GM21717 (cell line): ENCODE measurements at regions not wholly inside any gene's neighbourhood (a gene's known extent, or its start where the extent isn't known, plus 50 kb on each side); places are given as distances from the start of the nearest gene placed in this dataset.
"Not testable (repeated sequence)": the region's sequence is repeated elsewhere in the genome, so short reads cannot be mapped to it uniquely, and the experiment has no call there.

Experiments used
- ATAC-seq: cut with Tn5 transposase; IDR thresholded peaks from one replicate; pipeline ENCODE4 v1.9.1; 2021; ENCODE audit warnings: mild to moderate bottlenecking, moderate library complexity; ENCODE audit not compliant: unreplicated experiment

DNA sequence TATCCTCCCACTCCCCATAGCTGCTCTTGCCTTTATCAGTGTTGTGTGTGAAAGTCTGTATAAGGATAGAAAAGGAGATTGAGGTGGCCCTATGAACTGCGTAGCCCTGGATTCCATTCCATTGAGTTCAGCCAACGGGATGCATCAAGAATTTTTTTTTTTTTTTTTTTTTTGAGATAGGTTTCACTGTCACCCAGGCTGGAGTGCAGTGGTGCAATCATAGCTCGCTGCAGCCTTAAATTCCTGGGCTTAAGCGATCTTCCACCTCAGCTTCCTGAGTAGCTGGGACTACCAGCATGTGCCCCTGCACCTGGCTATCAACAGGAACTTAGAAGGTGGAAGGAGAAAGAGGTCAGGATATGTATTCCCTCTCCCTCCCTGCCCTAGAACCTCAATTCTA, 187.2 kb upstream of the SPRY1 start:
- ATAC-seq: no peak

DNA sequence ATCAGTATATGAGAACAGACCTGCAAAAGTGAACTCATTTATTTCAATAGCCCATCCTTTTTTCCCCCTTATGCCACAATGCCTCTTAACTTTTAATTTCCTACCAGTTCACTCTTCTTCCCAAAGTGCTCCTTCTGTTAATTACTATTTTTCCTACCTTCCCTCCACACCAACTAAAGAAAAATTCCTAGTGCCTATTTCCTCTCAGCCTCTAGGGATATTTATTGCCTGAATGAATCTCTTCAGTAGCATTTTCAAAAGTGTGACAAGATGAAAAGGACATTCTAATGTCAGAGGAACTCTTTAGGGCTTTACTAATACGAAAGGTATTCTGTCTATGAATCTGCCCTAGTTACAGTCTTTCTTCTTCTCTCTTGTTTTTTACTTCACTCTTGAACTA, 181.1 kb upstream of the SPRY1 start:
- ATAC-seq: no peak

DNA sequence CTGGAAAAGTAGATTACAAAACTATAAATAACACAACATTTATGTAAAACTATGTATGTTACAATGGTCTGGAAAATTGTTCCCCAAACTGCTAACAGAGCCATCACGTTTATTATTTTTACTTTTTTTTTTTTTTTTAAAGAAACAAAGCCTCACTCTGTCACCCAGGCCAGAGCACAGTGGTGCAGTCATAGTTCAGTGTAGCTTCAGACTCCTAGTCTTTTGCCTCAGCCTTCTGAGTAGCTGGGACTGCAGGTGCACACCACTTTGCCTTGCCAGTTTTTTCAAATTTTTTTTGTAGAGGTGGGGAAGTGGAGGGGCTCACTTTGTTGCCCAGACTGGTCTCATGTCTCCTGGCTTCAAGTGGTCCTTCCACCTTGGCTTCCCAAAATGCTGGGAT, 180.1 kb upstream of the SPRY1 start:
- no peak for ATAC-seq

DNA sequence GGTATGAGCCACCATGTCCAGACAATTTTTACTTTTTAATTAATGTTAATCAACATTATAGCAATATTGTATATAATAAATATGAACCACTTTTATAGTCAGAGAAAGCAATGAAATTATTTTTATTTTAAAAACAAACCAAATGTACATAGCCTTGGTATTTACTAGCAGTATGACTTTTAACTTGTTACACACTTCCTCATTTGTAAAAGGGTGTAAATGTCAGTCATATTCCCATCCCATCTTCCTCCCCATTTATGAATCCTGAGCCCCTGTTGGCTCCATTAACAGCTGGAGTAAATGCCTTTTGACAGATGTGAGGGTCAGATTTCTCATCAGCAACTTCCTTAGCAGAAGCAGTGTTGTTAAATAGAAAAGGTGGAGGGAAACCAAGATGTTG, 179.6 kb upstream of the SPRY1 start:
- ATAC-seq: no peak

DNA sequence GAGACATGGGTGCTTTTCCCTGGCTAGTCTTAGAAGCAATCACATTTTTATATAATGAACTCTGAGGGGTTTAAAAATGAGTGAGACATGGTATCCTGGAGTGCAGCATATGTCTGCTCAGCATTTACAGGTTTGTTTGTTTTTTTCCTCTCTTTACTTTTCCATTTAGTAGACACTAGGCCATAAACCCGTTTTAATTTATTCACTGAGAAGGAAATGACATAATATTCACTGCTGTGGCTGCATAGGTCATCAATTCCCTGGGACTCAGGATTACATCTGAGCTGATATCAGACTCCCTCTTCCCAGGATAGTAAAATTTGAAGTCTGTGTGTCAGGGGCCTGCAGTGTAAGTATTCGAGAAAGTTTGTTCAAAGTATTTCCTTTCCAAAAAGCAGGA, 178.9 kb upstream of the SPRY1 start:
- no peak for ATAC-seq

DNA sequence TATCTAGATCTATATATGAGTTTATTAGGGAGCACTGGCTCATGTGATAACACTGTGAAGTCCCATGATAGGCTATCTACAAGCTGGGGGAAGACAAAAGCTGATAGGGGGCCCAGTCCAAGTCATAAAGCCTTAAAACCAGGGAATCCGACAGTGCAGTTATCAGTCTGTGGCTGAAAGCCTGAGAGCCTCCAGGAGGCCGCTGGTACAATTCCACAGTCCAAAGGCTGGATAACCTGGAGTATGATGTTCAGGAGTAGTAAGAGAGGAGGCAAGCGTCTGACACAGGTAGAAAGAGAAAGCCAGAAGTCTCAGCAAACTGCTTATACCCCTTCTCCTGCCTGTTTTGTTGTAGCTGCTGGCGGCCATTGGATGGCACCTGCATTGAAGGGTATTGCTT, 177.6 kb upstream of the SPRY1 start:
- ATAC-seq: no peak

DNA sequence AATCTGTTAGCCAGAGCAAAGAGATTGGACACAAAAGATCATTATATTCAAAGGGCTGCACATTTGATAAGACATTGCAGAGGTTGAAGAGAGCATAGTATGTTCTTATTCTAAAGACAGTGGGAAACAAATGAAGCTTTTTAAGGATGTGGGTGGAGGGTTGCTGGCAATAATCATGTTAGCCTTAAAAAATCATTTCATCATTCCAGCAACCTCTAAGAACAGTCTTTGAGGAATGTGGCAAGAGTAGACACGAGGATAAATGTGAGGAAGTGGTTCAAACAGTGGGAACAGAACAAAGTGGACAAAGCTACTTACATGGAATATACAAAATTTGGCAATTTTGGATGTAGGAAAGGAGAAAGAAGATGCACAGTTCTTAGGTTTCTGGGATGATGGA, 167.3 kb upstream of the SPRY1 start:
- no peak for ATAC-seq

DNA sequence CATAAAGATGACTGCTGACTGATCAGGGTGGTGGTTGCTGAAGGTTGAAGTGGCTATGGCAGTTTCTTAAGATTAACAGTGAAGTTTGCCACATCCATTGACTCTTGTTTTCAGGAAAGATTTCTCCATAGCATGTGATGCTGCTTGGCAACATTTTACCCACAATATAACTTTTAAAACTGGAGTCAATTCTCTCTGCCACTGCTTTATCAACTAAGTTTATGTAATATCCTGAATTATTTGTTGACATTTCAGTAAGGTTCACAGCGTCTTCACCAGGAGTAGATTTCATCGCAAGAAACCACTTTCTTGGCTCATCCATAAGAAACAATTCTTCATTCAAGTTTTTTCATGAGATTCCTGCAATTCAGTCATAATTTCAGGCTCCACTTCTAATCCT, 166.5 kb upstream of the SPRY1 start:
- ATAC-seq: no peak

DNA sequence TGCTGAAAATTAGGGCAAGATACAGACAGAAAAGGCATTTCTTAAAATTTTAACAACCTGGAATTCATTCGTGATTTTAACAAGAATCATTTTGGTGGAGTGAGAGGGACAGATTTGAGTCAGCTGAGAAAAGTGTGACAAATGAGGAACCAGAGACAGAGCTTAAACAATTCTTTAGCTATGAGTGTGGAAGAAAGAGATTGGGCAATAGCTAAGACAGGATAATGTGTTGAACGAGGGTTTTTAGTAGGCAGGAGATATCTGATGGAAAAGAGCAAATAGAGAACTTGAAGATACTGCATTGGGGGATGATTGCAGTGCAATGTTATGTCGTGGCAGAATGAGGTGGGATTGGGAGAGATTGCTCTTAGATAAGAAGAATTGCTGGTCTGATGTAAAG, 164.2 kb upstream of the SPRY1 start:
- no peak for ATAC-seq

DNA sequence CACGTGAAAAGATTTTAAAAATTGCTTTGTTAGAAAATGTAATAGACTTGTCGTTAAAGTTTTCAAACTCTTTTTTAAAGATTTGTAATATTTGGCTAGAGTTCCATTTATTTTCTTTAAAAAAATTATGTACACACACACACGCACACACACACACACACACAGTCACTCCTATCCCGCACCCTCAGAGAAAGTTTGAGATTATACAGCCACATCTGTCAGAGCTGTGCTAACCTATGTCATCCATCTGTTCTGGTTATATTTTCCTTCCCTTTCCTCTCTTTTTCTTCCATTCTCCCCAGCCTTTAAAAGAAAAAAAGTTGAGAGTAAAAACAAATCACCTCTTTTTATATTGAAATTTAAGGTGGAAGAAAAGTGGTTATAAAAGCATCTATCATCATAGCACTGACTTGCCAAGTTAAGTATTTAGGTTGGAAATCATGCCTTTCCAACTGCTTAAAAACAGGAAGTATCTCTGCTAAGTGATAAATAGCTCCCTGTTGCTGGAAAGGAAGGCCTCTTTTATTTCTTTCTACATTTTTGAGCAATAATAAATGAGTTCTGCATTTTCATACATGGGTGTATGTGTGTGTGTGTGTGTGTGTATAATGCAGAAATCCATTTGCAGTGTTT, 163.3 kb upstream of the SPRY1 start:
- ATAC-seq: no peak

DNA sequence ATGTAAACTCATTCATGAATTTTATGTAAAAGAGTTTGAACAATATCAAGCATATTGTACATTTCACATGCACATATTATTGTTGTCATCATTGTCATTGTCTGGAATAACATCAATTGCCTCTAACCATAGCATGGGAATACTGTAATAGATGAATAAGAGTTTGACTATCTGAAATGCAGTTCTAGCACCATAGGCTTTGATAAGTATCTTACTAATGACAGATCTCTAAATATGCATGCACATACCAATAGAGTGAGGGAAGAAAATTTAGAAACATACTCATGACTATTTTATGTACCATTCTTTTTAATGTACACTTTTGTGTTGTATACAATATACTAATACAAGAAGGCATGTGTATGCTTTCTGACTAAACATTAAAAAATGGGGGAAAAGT, 161.6 kb upstream of the SPRY1 start:
- ATAC-seq: no peak

DNA sequence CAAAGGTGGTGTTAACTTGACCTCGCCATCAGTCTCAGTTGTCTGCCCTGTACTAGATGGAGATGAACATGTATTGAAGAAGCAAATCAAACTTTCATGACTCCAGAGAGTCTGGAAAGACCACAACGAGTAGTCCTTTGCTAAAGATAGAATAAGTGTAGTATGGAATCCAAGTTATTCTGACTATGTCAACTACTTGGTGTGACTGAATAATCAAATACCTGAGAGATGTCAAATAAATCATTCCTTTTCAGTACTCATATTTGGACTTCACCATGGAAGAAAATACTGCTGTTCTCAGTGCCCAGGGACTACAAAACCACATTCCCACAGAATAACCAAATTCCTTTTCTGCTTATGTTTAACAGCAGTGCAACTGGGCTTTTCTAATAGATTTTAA, 161.2 kb upstream of the SPRY1 start:
- no peak for ATAC-seq

DNA sequence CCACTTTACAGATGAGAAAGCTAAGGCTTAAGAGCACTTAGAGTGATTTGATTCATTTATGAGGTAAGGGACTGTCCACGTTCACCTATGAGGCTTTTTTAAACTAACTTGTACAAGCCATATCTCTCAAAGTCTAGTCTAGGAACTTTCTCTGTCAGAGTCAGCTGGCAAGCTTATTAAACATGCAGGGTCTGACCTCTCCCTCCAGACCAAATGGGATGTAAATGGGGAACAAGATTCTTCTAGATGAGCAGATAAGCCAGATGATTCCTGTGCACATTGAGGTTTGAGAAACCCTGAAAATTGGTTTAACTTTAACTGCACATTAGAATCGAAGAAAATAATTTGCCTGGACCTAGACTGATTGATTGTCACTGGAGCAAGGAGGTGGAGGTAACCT, 160.0 kb upstream of the SPRY1 start:
- ATAC-seq: no peak

DNA sequence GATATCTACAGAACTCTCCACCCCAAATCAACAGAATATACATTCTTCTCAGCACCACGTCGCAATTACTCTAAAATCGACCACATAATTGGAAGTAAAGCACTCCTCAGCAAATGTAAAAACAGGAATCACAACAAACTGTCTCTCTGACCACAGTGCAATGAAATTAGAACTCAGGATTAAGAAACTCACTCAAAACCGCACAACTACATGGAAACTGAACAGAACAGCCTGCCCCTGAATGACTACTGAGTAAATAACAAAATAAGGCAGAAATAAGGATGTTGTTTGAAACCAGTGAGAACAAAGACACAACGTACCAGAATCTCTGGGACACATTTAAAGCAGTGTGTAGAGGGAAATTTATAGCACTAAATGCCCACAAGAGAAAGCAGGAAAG, 156.3 kb upstream of the SPRY1 start:
- ATAC-seq: not testable (repeated sequence)

DNA sequence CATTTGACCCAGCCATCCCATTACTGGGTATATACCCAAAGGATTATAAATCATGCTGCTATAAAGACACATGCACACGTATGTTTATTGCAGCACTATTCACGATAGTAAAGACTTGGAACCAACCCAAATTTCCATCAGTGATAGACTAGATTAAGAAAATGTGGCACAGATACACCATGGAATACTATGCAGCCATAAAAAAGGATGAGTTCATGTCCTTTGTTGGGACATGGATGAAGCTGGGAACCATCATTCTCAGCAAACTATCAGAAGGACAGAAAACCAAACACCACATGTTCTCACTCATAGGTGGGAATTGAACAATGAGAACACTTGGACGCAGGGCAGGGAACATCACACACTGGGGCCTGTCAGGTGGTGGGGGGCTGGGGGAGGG, 153.4 kb upstream of the SPRY1 start:
- not testable (repeated sequence) for ATAC-seq

DNA sequence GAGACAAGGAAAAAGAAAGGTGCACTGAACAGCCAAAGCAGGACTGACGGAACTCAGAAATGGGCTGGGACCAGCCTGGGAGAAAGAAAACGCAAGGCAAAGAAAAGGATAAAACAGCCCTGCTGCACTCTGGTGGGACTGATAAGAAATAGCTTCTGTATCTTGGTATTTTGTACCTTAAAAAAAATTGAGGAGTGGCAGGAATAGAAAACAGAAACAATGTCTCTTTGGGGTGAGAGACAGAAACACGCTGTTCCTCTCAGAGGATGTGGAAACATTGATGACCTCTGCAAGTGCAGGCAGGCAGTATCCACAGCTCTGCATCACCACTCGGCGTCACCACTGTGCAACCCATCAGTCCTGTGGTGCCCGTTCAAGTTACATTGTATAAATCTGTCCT, 152.5 kb upstream of the SPRY1 start:
- ATAC-seq: peak; percentile 69

DNA sequence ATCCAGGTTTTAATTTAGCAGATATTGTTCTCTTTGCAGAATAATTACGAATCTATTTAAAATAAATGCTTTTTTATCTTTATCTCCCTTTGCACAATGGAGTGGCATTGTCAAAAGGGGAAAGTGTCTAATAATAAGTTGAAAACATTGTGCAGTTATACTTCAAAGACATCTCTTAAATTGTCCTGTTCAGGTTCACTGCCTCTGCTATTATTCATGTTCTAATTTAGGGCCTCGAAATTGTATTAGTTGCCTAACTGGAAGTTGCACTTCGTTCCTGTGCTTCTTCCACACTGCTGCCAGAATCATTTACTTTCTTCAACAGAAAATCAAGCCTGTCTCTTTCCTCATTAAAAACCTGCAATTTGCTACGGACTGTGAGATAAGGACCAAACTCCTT, 150.5 kb upstream of the SPRY1 start:
- ATAC-seq: no peak

DNA sequence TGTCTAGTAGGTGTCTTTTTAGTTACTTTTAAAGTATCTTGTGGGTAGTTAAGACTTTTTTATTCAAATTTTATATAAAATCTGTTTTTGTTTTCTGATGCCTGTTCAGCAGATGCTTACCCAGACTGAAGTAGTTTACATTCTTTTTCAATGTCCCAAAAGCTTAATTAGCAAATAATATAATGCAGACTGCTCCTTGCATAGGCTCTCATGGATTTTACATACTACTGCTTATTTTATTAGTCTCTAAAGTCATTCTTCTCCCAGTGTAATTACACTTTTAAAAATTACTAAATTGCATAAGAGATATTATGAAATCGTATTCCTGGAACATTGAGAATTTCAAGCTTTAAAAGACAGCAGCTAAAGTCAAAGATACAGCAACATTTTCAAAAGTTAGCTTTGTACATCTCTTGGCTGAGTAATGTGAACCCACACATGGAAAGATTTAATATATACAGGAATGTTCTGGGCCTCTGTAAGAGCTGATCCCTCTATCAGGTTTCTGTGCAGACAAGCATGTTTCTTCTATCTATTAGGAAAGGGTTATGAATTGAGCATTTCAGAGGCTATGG, 148.4 kb upstream of the SPRY1 start:
- no peak for ATAC-seq

DNA sequence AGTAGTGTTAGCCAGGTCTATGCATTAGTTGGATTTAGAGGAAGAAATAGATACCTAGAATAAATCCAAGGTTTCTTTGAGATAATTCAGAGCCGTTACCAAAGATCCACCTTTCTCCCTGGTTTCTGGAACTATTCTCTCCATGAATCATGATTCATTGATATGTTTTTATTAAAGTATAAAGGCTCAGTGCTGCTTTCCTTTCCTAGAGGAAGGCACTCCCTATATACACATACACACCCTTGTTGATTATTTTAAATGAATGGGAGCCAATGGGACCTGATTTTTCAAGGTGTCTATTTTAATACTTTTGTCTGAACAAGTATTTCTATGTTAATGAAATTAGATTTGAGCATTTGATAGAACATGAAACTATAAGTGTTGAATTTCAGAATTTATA, 146.8 kb upstream of the SPRY1 start:
- no peak for ATAC-seq

DNA sequence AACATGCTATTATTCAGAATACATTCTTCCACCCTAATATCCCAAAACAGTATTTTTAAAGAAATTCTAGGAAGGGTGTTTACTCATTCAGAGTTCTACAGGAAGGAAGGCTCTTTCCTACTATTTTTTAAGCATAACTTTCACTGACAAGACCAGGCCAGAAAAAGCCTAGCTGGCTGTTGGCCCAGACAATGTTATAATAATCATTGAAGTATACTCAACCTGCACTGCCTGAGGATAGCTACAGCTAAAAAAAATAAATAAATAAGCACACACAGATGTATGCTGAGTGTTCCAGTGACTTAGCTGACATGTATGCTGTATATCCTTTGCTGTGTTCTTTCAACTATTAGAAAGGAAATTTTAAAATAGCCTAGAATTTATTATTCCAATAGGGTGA, 145.8 kb upstream of the SPRY1 start:
- no peak for ATAC-seq

DNA sequence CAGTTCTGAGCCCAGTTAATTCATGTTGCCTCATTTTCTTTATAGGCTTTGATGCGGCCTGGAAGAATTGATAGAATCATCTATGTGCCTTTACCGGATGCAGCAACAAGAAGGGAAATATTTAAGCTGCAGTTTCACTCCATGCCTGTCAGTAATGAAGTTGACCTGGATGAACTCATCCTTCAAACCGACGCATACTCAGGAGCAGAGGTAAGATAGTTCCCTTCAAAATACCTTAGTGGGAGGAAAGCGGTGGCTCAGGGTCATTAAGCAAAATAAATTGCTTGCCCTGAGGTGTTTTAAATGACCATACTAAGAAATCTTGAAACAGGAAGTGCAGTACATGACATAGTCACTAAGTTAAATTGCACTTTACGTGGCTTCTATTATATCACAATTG, 140.6 kb upstream of the SPRY1 start:
- no peak for ATAC-seq

DNA sequence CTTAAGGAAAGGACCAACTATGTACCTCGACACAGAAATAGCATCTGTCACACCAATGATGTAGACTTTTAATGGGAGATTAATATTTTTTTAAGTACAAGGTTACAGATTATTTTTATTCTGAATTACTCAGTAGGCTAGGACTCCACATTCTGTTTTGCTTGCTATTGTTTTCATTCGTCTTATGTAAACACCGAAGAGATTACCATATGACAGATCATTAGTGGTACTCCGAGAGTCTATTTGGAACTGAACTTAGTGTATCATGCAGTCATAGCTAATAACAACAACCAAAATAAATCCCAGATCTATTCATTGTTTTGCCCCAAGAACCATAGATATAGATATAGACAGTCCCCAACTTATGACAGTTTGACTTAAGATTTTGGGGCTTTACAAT, 139.7 kb upstream of the SPRY1 start:
- ATAC-seq: no peak

DNA sequence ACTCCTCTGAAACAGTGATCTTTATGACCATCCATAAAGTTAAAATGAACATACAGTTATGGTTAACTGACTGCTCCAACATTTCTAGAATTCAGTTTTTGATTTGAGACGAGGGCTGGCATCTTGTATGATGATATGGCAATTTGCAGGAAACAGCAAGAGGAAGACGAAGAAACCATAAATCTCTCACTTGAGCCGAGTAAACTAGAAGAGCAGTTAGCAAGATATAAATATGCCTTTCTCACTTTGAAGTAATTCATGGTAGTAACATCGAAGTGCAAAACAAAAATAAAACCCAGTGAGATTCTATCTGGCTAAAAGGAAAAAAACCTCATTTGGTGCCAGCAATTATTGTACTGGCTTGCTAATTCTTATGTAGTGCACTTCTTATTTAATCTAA, 139.0 kb upstream of the SPRY1 start:
- no peak for ATAC-seq
